H9 (cell line): ENCODE measurements at regions not wholly inside any gene's neighbourhood (a gene's known extent, or its start where the extent isn't known, plus 50 kb on each side); places are given as distances from the start of the nearest gene placed in this dataset.

Experiments used
- DNase-seq: peaks from one replicate; pipeline ENCODE4 v3.0.0-alpha.2; 2017
- H2AFZ ChIP-seq: one replicate; pipeline ENCODE4 v1.6.1; 2013; ENCODE audit warnings: mild to moderate bottlenecking, low read length, control low read depth, moderate library complexity
- H2AK5ac ChIP-seq: 2 replicates; pipeline ENCODE4 v1.6.1; 2013; ENCODE audit warnings: low read length, control low read depth, mixed read lengths; ENCODE audit not compliant: insufficient read length
- H2BK120ac ChIP-seq: one replicate; pipeline ENCODE4 v1.6.1; 2013; ENCODE audit warnings: low read depth, mild to moderate bottlenecking, low read length, control low read depth, inconsistent platforms; ENCODE audit not compliant: poor library complexity, severe bottlenecking
- H2BK12ac ChIP-seq: 2 replicates; pipeline ENCODE4 v1.6.1; 2013; ENCODE audit warnings: low read length, control low read depth, mixed read lengths, low read depth; ENCODE audit not compliant: insufficient read length
- H2BK15ac ChIP-seq: 2 replicates; pipeline ENCODE4 v1.6.1; 2013; ENCODE audit warnings: low read depth, low read length, control low read depth
- H2BK20ac ChIP-seq: one replicate; pipeline ENCODE4 v1.6.1; 2013; ENCODE audit warnings: low read depth, mild to moderate bottlenecking, low read length, control low read depth, inconsistent platforms; ENCODE audit not compliant: poor library complexity, severe bottlenecking
- H2BK5ac ChIP-seq: 2 replicates; pipeline ENCODE4 v1.6.1; 2013; ENCODE audit warnings: low read length, control low read depth, mixed read lengths; ENCODE audit not compliant: insufficient read length
- H3K14ac ChIP-seq: 2 replicates; pipeline ENCODE4 v1.6.1; 2013; ENCODE audit warnings: low read length, control low read depth; ENCODE audit not compliant: insufficient read depth
- H3K18ac ChIP-seq: 2 replicates; pipeline ENCODE4 v1.6.1; 2013; ENCODE audit warnings: low read depth, mild to moderate bottlenecking, mixed read lengths, low read length, control low read depth; ENCODE audit not compliant: insufficient read length
- H3K23ac ChIP-seq: 2 replicates; pipeline ENCODE4 v1.6.1; 2013; ENCODE audit warnings: low read length, control low read depth, mixed read lengths, low read depth; ENCODE audit not compliant: insufficient read length
- H3K23me2 ChIP-seq: 2 replicates; pipeline ENCODE4 v1.6.1; 2013; ENCODE audit warnings: low read depth, mild to moderate bottlenecking, mixed read lengths, low read length, control low read depth; ENCODE audit not compliant: insufficient read length, poor library complexity, severe bottlenecking
- H3K27ac ChIP-seq: 2 replicates; pipeline ENCODE4 v1.5.1; 2013; ENCODE audit warnings: low read length, control low read depth, mixed read lengths, low read depth; ENCODE audit not compliant: insufficient read length
- H3K27me3 ChIP-seq: 2 replicates; pipeline ENCODE4 v1.6.1; 2013; ENCODE audit warnings: low read length, control low read depth, inconsistent platforms; ENCODE audit not compliant: insufficient read depth
- H3K4ac ChIP-seq: 2 replicates; pipeline ENCODE4 v1.6.1; 2013; ENCODE audit warnings: low read depth, mild to moderate bottlenecking, control low read depth, inconsistent platforms, low read length, moderate library complexity
- H3K4me1 ChIP-seq: 2 replicates; pipeline ENCODE4 v1.6.1; 2013; ENCODE audit warnings: low read length, control low read depth, inconsistent platforms; ENCODE audit not compliant: insufficient read depth
- H3K4me2 ChIP-seq: 2 replicates; pipeline ENCODE4 v1.6.1; 2013; ENCODE audit warnings: low read length, control low read depth, mixed read lengths; ENCODE audit not compliant: insufficient read length, insufficient read depth
- H3K56ac ChIP-seq: 2 replicates; pipeline ENCODE4 v1.6.1; 2013; ENCODE audit warnings: low read depth, mild to moderate bottlenecking, mixed read lengths, low read length, control low read depth; ENCODE audit not compliant: insufficient read length
- H3K79me1 ChIP-seq: 2 replicates; pipeline ENCODE4 v1.6.1; 2013; ENCODE audit warnings: low read depth, mild to moderate bottlenecking, moderate library complexity, low read length, control low read depth, inconsistent platforms; ENCODE audit not compliant: insufficient read depth, poor library complexity, severe bottlenecking
- H3K79me2 ChIP-seq: 2 replicates; pipeline ENCODE4 v1.6.1; 2013; ENCODE audit warnings: low read length, control low read depth, inconsistent platforms; ENCODE audit not compliant: insufficient read depth
- H3K9ac ChIP-seq: 2 replicates; pipeline ENCODE4 v1.6.1; 2013; ENCODE audit warnings: low read length, control low read depth, mixed read lengths; ENCODE audit not compliant: insufficient read length; ENCODE audit errors: extremely low read depth
- H3K9me3 ChIP-seq: one replicate; pipeline ENCODE4 v1.6.1; 2013; ENCODE audit warnings: low read depth, low read length, inconsistent platforms; ENCODE audit not compliant: control insufficient read depth
- H3T11ph ChIP-seq: one replicate; pipeline ENCODE4 v1.6.1; 2013; ENCODE audit warnings: mild to moderate bottlenecking, low read length, control low read depth, inconsistent platforms
- H4K20me1 ChIP-seq: one replicate; pipeline ENCODE4 v1.6.1; 2013; ENCODE audit not compliant: control insufficient read depth, insufficient read length, insufficient read depth
- H4K5ac ChIP-seq: 2 replicates; pipeline ENCODE4 v1.6.1; 2013; ENCODE audit warnings: low read depth, mild to moderate bottlenecking, mixed read lengths, low read length, control low read depth; ENCODE audit not compliant: insufficient read length
- H4K8ac ChIP-seq: replicated peaks from 2 replicates; pipeline ENCODE4 v1.6.1; 2013; ENCODE audit warnings: low read length, control low read depth, mixed read lengths, low read depth; ENCODE audit not compliant: insufficient read length
- H4K91ac ChIP-seq: 2 replicates; pipeline ENCODE4 v1.6.1; 2013; ENCODE audit warnings: low read depth, mild to moderate bottlenecking, moderate library complexity, mixed read lengths, low read length, control low read depth; ENCODE audit not compliant: insufficient read length
- H3K27ac Mint-ChIP-seq, 3 experiments: 2 replicates in 2 of 3; 3 replicates in 1 of 3; pipeline ENCODE4 v1.8.0; 2020 to 2021; ENCODE audit warnings: mixed read lengths in 3 of 3, mild to moderate bottlenecking in 1 of 3, moderate library complexity in 1 of 3
- H3K27me3 Mint-ChIP-seq: 2 replicates; pipeline ENCODE4 v1.8.0; 2021; ENCODE audit warnings: low read depth, mild to moderate bottlenecking, moderate library complexity, mixed read lengths
- H3K36me3 Mint-ChIP-seq, 3 experiments: 2 replicates in 2 of 3; 3 replicates in 1 of 3; pipeline ENCODE4 v1.8.0; 2020 to 2021; ENCODE audit warnings: low read depth in 3 of 3, mixed read lengths in 3 of 3; ENCODE audit not compliant: insufficient read depth in 1 of 3
- H3K4me1 Mint-ChIP-seq, 2 experiments: 2 replicates each; pipeline ENCODE4 v1.8.0; 2020; ENCODE audit warnings: mixed read lengths in 2 of 2
- H3K4me3 Mint-ChIP-seq, 2 experiments: 2 replicates in 1 of 2; 3 replicates in 1 of 2; pipeline ENCODE4 v1.8.0; 2020 to 2021; ENCODE audit warnings: mild to moderate bottlenecking in 2 of 2, mixed read lengths in 2 of 2, moderate library complexity in 1 of 2
- H3K9me3 Mint-ChIP-seq, 2 experiments: 2 replicates in 1 of 2; 3 replicates in 1 of 2; pipeline ENCODE4 v1.8.0; 2020; ENCODE audit warnings: mild to moderate bottlenecking in 2 of 2, mixed read lengths in 2 of 2, moderate library complexity in 1 of 2
- WGBS: extraction: QIAGEN DNeasy Blood & Tissue Kit; methylation state at CpG from one replicate; pipeline ENCODE4 v1.1.7; 2013; ENCODE audit warnings: missing lambda C conversion rate, low lambda C conversion rate, mixed read lengths; ENCODE audit not compliant: insufficient read length; ENCODE audit errors: extremely low coverage; 5-methylcytosine and 5-hydroxymethylcytosine counted together
- TF ChIP-seq, protein P1 (sequence below): fragments of 200-600 bp; sonication (generic); conservative IDR thresholded peaks from 3 replicates; pipeline ENCODE4 v1.8.0; 2021; ENCODE audit warnings: antibody characterized with exemption, mild to moderate bottlenecking

- H3K23ac ChIP-seq: no peak overlapping the region
- no peaks in the 10 kb centered on the region for H4K20me1 ChIP-seq
- H3K27me3 ChIP-seq: no peaks in the 10 kb centered on the region
- no peak overlapping the region for H4K8ac ChIP-seq
- H3K79me2 ChIP-seq: no peaks in the 10 kb centered on the region
- no peak overlapping the region for H4K5ac ChIP-seq
- H3K9me3 ChIP-seq: no peaks in the 10 kb centered on the region
- H3K27me3 Mint-ChIP-seq: no peaks in the 10 kb centered on the region
- no peak overlapping the region for H3K4me3 Mint-ChIP-seq
- no peaks in the 10 kb centered on the region for H3K4me1 ChIP-seq
- TF ChIP-seq, protein P1, sequence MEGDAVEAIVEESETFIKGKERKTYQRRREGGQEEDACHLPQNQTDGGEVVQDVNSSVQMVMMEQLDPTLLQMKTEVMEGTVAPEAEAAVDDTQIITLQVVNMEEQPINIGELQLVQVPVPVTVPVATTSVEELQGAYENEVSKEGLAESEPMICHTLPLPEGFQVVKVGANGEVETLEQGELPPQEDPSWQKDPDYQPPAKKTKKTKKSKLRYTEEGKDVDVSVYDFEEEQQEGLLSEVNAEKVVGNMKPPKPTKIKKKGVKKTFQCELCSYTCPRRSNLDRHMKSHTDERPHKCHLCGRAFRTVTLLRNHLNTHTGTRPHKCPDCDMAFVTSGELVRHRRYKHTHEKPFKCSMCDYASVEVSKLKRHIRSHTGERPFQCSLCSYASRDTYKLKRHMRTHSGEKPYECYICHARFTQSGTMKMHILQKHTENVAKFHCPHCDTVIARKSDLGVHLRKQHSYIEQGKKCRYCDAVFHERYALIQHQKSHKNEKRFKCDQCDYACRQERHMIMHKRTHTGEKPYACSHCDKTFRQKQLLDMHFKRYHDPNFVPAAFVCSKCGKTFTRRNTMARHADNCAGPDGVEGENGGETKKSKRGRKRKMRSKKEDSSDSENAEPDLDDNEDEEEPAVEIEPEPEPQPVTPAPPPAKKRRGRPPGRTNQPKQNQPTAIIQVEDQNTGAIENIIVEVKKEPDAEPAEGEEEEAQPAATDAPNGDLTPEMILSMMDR: no peak
- no peak overlapping the region for H3K4me2 ChIP-seq
- no peak overlapping the region for H3K14ac ChIP-seq
- H2BK15ac ChIP-seq: no peak overlapping the region
- peaks cover 3 to 4% of the 10 kb centered on the region in 2 experiments; a peak in 1 of 4 replicates for H3K4me1 Mint-ChIP-seq
- H2BK12ac ChIP-seq: no peak overlapping the region
- no peak overlapping the region for H2AK5ac ChIP-seq
- no peaks in the 10 kb centered on the region for H3K79me1 ChIP-seq
- no peak overlapping the region for H3T11ph ChIP-seq
- no peak overlapping the region for H2BK5ac ChIP-seq
- H4K91ac ChIP-seq: no peak overlapping the region
- H3K27ac ChIP-seq: no peak overlapping the region
- no peaks in the 10 kb centered on the region for H3K36me3 Mint-ChIP-seq
- H3K56ac ChIP-seq: no peak overlapping the region
- no peaks in the 10 kb centered on the region for H3K23me2 ChIP-seq
- H3K27ac Mint-ChIP-seq: no peak overlapping the region
- H3K9ac ChIP-seq: no peak overlapping the region
- DNase-seq: no peak
- H2BK120ac ChIP-seq: no peak overlapping the region
- H2BK20ac ChIP-seq: no peak overlapping the region
- H3K4ac ChIP-seq: no peak overlapping the region
- H2AFZ ChIP-seq: no peak overlapping the region
- WGBS: no CpG with 5 or more reads among the region's 2 CpGs
- no peaks in the 10 kb centered on the region for H3K9me3 Mint-ChIP-seq
- H3K18ac ChIP-seq: no peak overlapping the region
Observed at GRCh38 chr11:122339436-122340060, 223.5 kb upstream of the BLID start.
